H9 (cell line): ENCODE measurements at regions not wholly inside any gene's neighbourhood (a gene's known extent, or its start where the extent isn't known, plus 50 kb on each side); places are given as distances from the start of the nearest gene placed in this dataset.

Experiments used
- DNase-seq: peaks from one replicate; pipeline ENCODE4 v3.0.0-alpha.2; 2017
- H2AFZ ChIP-seq: one replicate; pipeline ENCODE4 v1.6.1; 2013; ENCODE audit warnings: mild to moderate bottlenecking, low read length, control low read depth, moderate library complexity
- H2AK5ac ChIP-seq: 2 replicates; pipeline ENCODE4 v1.6.1; 2013; ENCODE audit warnings: low read length, control low read depth, mixed read lengths; ENCODE audit not compliant: insufficient read length
- H2BK120ac ChIP-seq: one replicate; pipeline ENCODE4 v1.6.1; 2013; ENCODE audit warnings: low read depth, mild to moderate bottlenecking, low read length, control low read depth, inconsistent platforms; ENCODE audit not compliant: poor library complexity, severe bottlenecking
- H2BK12ac ChIP-seq: 2 replicates; pipeline ENCODE4 v1.6.1; 2013; ENCODE audit warnings: low read length, control low read depth, mixed read lengths, low read depth; ENCODE audit not compliant: insufficient read length
- H2BK15ac ChIP-seq: 2 replicates; pipeline ENCODE4 v1.6.1; 2013; ENCODE audit warnings: low read depth, low read length, control low read depth
- H2BK20ac ChIP-seq: one replicate; pipeline ENCODE4 v1.6.1; 2013; ENCODE audit warnings: low read depth, mild to moderate bottlenecking, low read length, control low read depth, inconsistent platforms; ENCODE audit not compliant: poor library complexity, severe bottlenecking
- H2BK5ac ChIP-seq: 2 replicates; pipeline ENCODE4 v1.6.1; 2013; ENCODE audit warnings: low read length, control low read depth, mixed read lengths; ENCODE audit not compliant: insufficient read length
- H3K14ac ChIP-seq: 2 replicates; pipeline ENCODE4 v1.6.1; 2013; ENCODE audit warnings: low read length, control low read depth; ENCODE audit not compliant: insufficient read depth
- H3K18ac ChIP-seq: 2 replicates; pipeline ENCODE4 v1.6.1; 2013; ENCODE audit warnings: low read depth, mild to moderate bottlenecking, mixed read lengths, low read length, control low read depth; ENCODE audit not compliant: insufficient read length
- H3K23ac ChIP-seq: 2 replicates; pipeline ENCODE4 v1.6.1; 2013; ENCODE audit warnings: low read length, control low read depth, mixed read lengths, low read depth; ENCODE audit not compliant: insufficient read length
- H3K23me2 ChIP-seq: 2 replicates; pipeline ENCODE4 v1.6.1; 2013; ENCODE audit warnings: low read depth, mild to moderate bottlenecking, mixed read lengths, low read length, control low read depth; ENCODE audit not compliant: insufficient read length, poor library complexity, severe bottlenecking
- H3K27ac ChIP-seq: 2 replicates; pipeline ENCODE4 v1.5.1; 2013; ENCODE audit warnings: low read length, control low read depth, mixed read lengths, low read depth; ENCODE audit not compliant: insufficient read length
- H3K27me3 ChIP-seq: 2 replicates; pipeline ENCODE4 v1.6.1; 2013; ENCODE audit warnings: low read length, control low read depth, inconsistent platforms; ENCODE audit not compliant: insufficient read depth
- H3K4ac ChIP-seq: 2 replicates; pipeline ENCODE4 v1.6.1; 2013; ENCODE audit warnings: low read depth, mild to moderate bottlenecking, control low read depth, inconsistent platforms, low read length, moderate library complexity
- H3K4me1 ChIP-seq: 2 replicates; pipeline ENCODE4 v1.6.1; 2013; ENCODE audit warnings: low read length, control low read depth, inconsistent platforms; ENCODE audit not compliant: insufficient read depth
- H3K4me2 ChIP-seq: 2 replicates; pipeline ENCODE4 v1.6.1; 2013; ENCODE audit warnings: low read length, control low read depth, mixed read lengths; ENCODE audit not compliant: insufficient read length, insufficient read depth
- H3K56ac ChIP-seq: 2 replicates; pipeline ENCODE4 v1.6.1; 2013; ENCODE audit warnings: low read depth, mild to moderate bottlenecking, mixed read lengths, low read length, control low read depth; ENCODE audit not compliant: insufficient read length
- H3K79me1 ChIP-seq: 2 replicates; pipeline ENCODE4 v1.6.1; 2013; ENCODE audit warnings: low read depth, mild to moderate bottlenecking, moderate library complexity, low read length, control low read depth, inconsistent platforms; ENCODE audit not compliant: insufficient read depth, poor library complexity, severe bottlenecking
- H3K79me2 ChIP-seq: 2 replicates; pipeline ENCODE4 v1.6.1; 2013; ENCODE audit warnings: low read length, control low read depth, inconsistent platforms; ENCODE audit not compliant: insufficient read depth
- H3K9ac ChIP-seq: 2 replicates; pipeline ENCODE4 v1.6.1; 2013; ENCODE audit warnings: low read length, control low read depth, mixed read lengths; ENCODE audit not compliant: insufficient read length; ENCODE audit errors: extremely low read depth
- H3K9me3 ChIP-seq: one replicate; pipeline ENCODE4 v1.6.1; 2013; ENCODE audit warnings: low read depth, low read length, inconsistent platforms; ENCODE audit not compliant: control insufficient read depth
- H3T11ph ChIP-seq: one replicate; pipeline ENCODE4 v1.6.1; 2013; ENCODE audit warnings: mild to moderate bottlenecking, low read length, control low read depth, inconsistent platforms
- H4K20me1 ChIP-seq: one replicate; pipeline ENCODE4 v1.6.1; 2013; ENCODE audit not compliant: control insufficient read depth, insufficient read length, insufficient read depth
- H4K5ac ChIP-seq: 2 replicates; pipeline ENCODE4 v1.6.1; 2013; ENCODE audit warnings: low read depth, mild to moderate bottlenecking, mixed read lengths, low read length, control low read depth; ENCODE audit not compliant: insufficient read length
- H4K8ac ChIP-seq: replicated peaks from 2 replicates; pipeline ENCODE4 v1.6.1; 2013; ENCODE audit warnings: low read length, control low read depth, mixed read lengths, low read depth; ENCODE audit not compliant: insufficient read length
- H4K91ac ChIP-seq: 2 replicates; pipeline ENCODE4 v1.6.1; 2013; ENCODE audit warnings: low read depth, mild to moderate bottlenecking, moderate library complexity, mixed read lengths, low read length, control low read depth; ENCODE audit not compliant: insufficient read length
- H3K27ac Mint-ChIP-seq, 3 experiments: 2 replicates in 2 of 3; 3 replicates in 1 of 3; pipeline ENCODE4 v1.8.0; 2020 to 2021; ENCODE audit warnings: mixed read lengths in 3 of 3, mild to moderate bottlenecking in 1 of 3, moderate library complexity in 1 of 3
- H3K27me3 Mint-ChIP-seq: 2 replicates; pipeline ENCODE4 v1.8.0; 2021; ENCODE audit warnings: low read depth, mild to moderate bottlenecking, moderate library complexity, mixed read lengths
- H3K36me3 Mint-ChIP-seq, 3 experiments: 2 replicates in 2 of 3; 3 replicates in 1 of 3; pipeline ENCODE4 v1.8.0; 2020 to 2021; ENCODE audit warnings: low read depth in 3 of 3, mixed read lengths in 3 of 3; ENCODE audit not compliant: insufficient read depth in 1 of 3
- H3K4me1 Mint-ChIP-seq, 2 experiments: 2 replicates each; pipeline ENCODE4 v1.8.0; 2020; ENCODE audit warnings: mixed read lengths in 2 of 2
- H3K4me3 Mint-ChIP-seq, 2 experiments: 2 replicates in 1 of 2; 3 replicates in 1 of 2; pipeline ENCODE4 v1.8.0; 2020 to 2021; ENCODE audit warnings: mild to moderate bottlenecking in 2 of 2, mixed read lengths in 2 of 2, moderate library complexity in 1 of 2
- H3K9me3 Mint-ChIP-seq, 2 experiments: 2 replicates in 1 of 2; 3 replicates in 1 of 2; pipeline ENCODE4 v1.8.0; 2020; ENCODE audit warnings: mild to moderate bottlenecking in 2 of 2, mixed read lengths in 2 of 2, moderate library complexity in 1 of 2
- WGBS: extraction: QIAGEN DNeasy Blood & Tissue Kit; methylation state at CpG from one replicate; pipeline ENCODE4 v1.1.7; 2013; ENCODE audit warnings: missing lambda C conversion rate, low lambda C conversion rate, mixed read lengths; ENCODE audit not compliant: insufficient read length; ENCODE audit errors: extremely low coverage; 5-methylcytosine and 5-hydroxymethylcytosine counted together
- TF ChIP-seq, protein P1 (sequence below): fragments of 200-600 bp; sonication (generic); conservative IDR thresholded peaks from 3 replicates; pipeline ENCODE4 v1.8.0; 2021; ENCODE audit warnings: antibody characterized with exemption, mild to moderate bottlenecking

DNA sequence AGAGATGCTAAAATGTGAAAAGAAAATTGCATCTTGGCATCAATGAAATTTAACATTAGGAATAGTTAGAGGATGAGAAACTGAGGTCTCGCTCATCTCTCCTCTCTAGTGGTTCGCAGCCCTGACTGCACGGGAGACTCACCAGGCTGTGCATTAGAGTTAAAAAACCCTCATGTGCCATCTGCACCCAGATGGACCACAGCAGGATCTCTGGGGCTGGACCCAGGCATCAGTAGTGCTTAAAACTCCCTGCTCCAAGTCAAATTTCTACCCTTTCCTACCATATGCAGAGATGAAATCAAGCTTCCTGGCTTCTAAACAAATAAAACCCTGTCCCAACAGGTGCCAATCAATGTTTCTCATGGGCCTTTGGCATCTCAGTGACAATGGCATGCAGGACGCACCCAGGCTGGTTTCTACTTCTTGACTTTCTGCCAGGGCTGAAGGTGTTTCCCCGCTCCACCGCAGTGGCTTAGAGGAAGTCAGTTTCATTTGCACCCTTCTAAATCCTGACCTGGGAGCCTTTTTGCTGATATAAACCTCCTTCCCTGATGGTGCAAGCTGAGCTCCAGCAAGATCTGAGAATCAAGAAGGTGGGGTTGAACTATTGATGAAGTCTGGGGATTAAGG is 132.6 kb downstream of the NSG2 start:
- no peak overlapping the region for H3T11ph ChIP-seq
- no CpG with 5 or more reads among the region's 6 CpGs for WGBS
- no peaks in the 10 kb centered on the region for H3K36me3 Mint-ChIP-seq

More for the DNA sequence above, 132.6 kb downstream of the NSG2 start:
- Histone ChIP-seq H3K9ac (no peak overlapping the region), H2BK12ac (no peak overlapping the region), H3K4ac (no peak overlapping the region), H3K79me1 (no peaks in the 10 kb centered on the region), H2BK15ac (no peak overlapping the region), H4K5ac (no peak overlapping the region), H3K18ac (no peak overlapping the region), H2AFZ (no peak overlapping the region), H2AK5ac (no peak overlapping the region), H3K27me3 (no peaks in the 10 kb centered on the region), H3K79me2 (no peaks in the 10 kb centered on the region), H2BK20ac (no peak overlapping the region), H3K23ac (no peak overlapping the region), H2BK5ac (no peak overlapping the region), H3K23me2 (no peaks in the 10 kb centered on the region), H3K4me1 (no peaks in the 10 kb centered on the region), H4K91ac (no peak overlapping the region), H3K56ac (no peak overlapping the region), H4K8ac (no peak overlapping the region), H3K4me2 (no peak overlapping the region), H3K9me3 (no peaks in the 10 kb centered on the region), H2BK120ac (no peak overlapping the region), H3K27ac (no peak overlapping the region), H4K20me1 (no peaks in the 10 kb centered on the region), H3K14ac (no peak overlapping the region)
- TF ChIP-seq, protein P1, sequence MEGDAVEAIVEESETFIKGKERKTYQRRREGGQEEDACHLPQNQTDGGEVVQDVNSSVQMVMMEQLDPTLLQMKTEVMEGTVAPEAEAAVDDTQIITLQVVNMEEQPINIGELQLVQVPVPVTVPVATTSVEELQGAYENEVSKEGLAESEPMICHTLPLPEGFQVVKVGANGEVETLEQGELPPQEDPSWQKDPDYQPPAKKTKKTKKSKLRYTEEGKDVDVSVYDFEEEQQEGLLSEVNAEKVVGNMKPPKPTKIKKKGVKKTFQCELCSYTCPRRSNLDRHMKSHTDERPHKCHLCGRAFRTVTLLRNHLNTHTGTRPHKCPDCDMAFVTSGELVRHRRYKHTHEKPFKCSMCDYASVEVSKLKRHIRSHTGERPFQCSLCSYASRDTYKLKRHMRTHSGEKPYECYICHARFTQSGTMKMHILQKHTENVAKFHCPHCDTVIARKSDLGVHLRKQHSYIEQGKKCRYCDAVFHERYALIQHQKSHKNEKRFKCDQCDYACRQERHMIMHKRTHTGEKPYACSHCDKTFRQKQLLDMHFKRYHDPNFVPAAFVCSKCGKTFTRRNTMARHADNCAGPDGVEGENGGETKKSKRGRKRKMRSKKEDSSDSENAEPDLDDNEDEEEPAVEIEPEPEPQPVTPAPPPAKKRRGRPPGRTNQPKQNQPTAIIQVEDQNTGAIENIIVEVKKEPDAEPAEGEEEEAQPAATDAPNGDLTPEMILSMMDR, result no peak
- peak; percentile 13 for DNase-seq
- Mint-ChIP-seq H3K27ac (no peak overlapping the region), H3K4me3 (no peak overlapping the region), H3K9me3 (no peaks in the 10 kb centered on the region; a peak in 1 of 5 replicates), H3K27me3 (peaks cover 14% of the 10 kb centered on the region), H3K4me1 (peaks cover 6 to 9% of the 10 kb centered on the region in 2 experiments; a peak in 3 of 4 replicates)
